BLaER1 (cell line): ENCODE measurements at regions not wholly inside any gene's neighbourhood (a gene's known extent, or its start where the extent isn't known, plus 50 kb on each side); places are given as distances from the start of the nearest gene placed in this dataset.

Experiments
- H3K27ac ChIP-seq: shearing (Covaris generic); formaldehyde crosslinking; 2 replicates; pipeline ENCODE4 v1.8.1; 2022
- H3K27me3 ChIP-seq: shearing (Covaris generic); formaldehyde crosslinking; 2 replicates; pipeline ENCODE4 v1.8.1; 2022
- H3K36me3 ChIP-seq: shearing (Covaris generic); formaldehyde crosslinking; 2 replicates; pipeline ENCODE4 v1.8.1; 2022
- H3K4me1 ChIP-seq: shearing (Covaris generic); formaldehyde crosslinking; 2 replicates; pipeline ENCODE4 v1.8.1; 2022
- H3K4me2 ChIP-seq: shearing (Covaris generic); formaldehyde crosslinking; 2 replicates; pipeline ENCODE4 v1.8.1; 2022
- H3K4me3 ChIP-seq: shearing (Covaris generic); formaldehyde crosslinking; 2 replicates; pipeline ENCODE4 v1.8.1; 2022
- H3K9ac ChIP-seq: shearing (Covaris generic); formaldehyde crosslinking; 2 replicates; pipeline ENCODE4 v1.8.1; 2022
- H3K9me3 ChIP-seq: shearing (Covaris generic); formaldehyde crosslinking; 2 replicates; pipeline ENCODE4 v1.8.1; 2022
- H4K20me1 ChIP-seq: shearing (Covaris generic); formaldehyde crosslinking; 2 replicates; pipeline ENCODE4 v1.8.1; 2022
- Cebpa-rat ChIP-seq: shearing (Covaris generic); IDR thresholded peaks from 2 replicates; pipeline ENCODE4 v1.8.1; 2022

- TF ChIP-seq Cebpa-rat, result no peak
- H3K4me2 ChIP-seq, result no peak overlapping the region
- H4K20me1 ChIP-seq, result no peaks in the 10 kb centered on the region
- H3K9ac ChIP-seq, result no peak overlapping the region
- H3K27ac ChIP-seq, result no peak overlapping the region
- no peaks in the 10 kb centered on the region for H3K4me1 ChIP-seq
- H3K4me3 ChIP-seq, result no peak overlapping the region
- H3K36me3 ChIP-seq, result no peaks in the 10 kb centered on the region
- H3K27me3 ChIP-seq, result no peaks in the 10 kb centered on the region
- no peaks in the 10 kb centered on the region for H3K9me3 ChIP-seq
Measured at GRCh38 chr7:119522698-119523097, 750.3 kb upstream of the KCND2 start.

DNA sequence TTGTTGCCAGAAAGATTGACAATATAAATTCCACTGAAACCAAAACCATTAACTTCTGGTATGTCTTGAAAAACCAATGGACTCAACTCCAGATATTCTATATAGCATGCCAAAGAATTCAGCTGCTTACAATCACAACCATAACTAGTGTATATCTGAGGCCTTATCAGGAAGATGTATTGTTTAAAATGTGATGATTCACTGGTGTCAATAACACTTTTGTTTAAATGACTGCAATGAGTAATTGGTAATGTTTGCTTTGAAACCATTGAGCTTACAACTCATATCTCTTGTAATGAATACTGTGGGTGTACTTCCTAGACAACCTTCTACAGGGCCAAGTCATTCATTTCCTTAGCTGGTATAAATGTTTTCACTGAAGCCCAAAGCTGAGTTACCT lies 727.9 kb upstream of the KCND2 start:
- no peak overlapping the region for H3K9ac ChIP-seq
- no peak overlapping the region for H3K27ac ChIP-seq
- no peaks in the 10 kb centered on the region for H3K36me3 ChIP-seq
- no peaks in the 10 kb centered on the region for H3K4me1 ChIP-seq
- TF ChIP-seq Cebpa-rat, result no peak
- no peaks in the 10 kb centered on the region for H3K27me3 ChIP-seq
- no peaks in the 10 kb centered on the region for H3K9me3 ChIP-seq
- no peak overlapping the region for H3K4me2 ChIP-seq
- H4K20me1 ChIP-seq, result no peaks in the 10 kb centered on the region
- H3K4me3 ChIP-seq, result no peak overlapping the region

GRCh38 chr7:119555788-119556187 lies 717.2 kb upstream of the KCND2 start:
- Histone ChIP-seq H3K27ac (no peak overlapping the region), H3K4me1 (no peaks in the 10 kb centered on the region), H3K9me3 (no peaks in the 10 kb centered on the region), H3K27me3 (no peaks in the 10 kb centered on the region), H3K36me3 (no peaks in the 10 kb centered on the region), H4K20me1 (no peaks in the 10 kb centered on the region), H3K4me3 (no peak overlapping the region), H3K9ac (no peak overlapping the region), H3K4me2 (no peak overlapping the region)
- TF ChIP-seq Cebpa-rat, result no peak

DNA sequence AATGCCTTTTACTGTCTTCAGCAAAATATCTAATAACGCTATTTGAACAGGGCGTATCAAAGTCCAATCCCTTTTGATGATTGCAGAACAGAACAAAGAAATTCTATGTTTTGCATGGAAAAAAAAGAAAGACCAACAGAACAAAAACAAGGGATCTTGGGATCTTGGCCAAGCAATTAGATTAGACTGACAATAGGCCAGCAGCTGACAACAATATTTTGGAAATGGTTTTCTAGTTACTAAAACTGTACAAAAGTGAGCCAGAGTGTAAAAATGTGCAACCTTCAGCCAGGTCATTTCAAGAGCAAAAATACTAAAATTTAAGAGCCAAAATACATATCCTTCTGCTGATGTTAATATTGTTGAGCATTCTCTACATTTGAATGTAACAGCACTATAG lies 716.5 kb upstream of the KCND2 start:
- Histone ChIP-seq H3K4me3 (no peak overlapping the region), H4K20me1 (no peaks in the 10 kb centered on the region), H3K27me3 (no peaks in the 10 kb centered on the region), H3K9ac (no peak overlapping the region), H3K36me3 (no peaks in the 10 kb centered on the region), H3K4me2 (no peak overlapping the region), H3K9me3 (no peaks in the 10 kb centered on the region), H3K4me1 (no peaks in the 10 kb centered on the region), H3K27ac (no peak overlapping the region)
- no peak for TF ChIP-seq Cebpa-rat

GRCh38 chr7:119561751-119562150 lies 711.2 kb upstream of the KCND2 start:
- H3K27me3 ChIP-seq, result no peaks in the 10 kb centered on the region
- H3K9ac ChIP-seq, result no peak overlapping the region
- H3K4me2 ChIP-seq, result no peak overlapping the region
- H3K4me3 ChIP-seq, result no peak overlapping the region
- H3K9me3 ChIP-seq, result no peaks in the 10 kb centered on the region
- no peaks in the 10 kb centered on the region for H4K20me1 ChIP-seq
- H3K27ac ChIP-seq, result no peak overlapping the region
- TF ChIP-seq Cebpa-rat, result no peak
- no peaks in the 10 kb centered on the region for H3K36me3 ChIP-seq
- no peaks in the 10 kb centered on the region for H3K4me1 ChIP-seq

DNA sequence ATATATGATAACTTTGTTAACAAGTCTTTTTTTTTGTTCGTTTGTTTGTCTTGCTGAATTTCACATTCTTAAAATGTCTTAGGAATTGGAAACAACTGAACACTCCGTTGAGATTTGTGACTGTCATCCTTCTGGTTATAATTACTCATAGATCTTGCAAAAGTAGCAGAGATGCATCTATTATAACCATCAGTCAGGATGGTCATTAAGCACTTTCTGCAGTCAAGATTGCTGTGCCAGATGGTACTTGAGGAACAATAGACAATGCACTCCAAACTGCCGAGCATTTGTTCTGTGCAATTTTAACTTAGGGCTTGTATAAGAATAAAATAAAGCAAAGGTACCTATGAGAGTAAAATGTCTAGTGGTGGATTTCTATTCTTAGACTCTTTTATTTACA lies 710.1 kb upstream of the KCND2 start:
- no peak overlapping the region for H3K27ac ChIP-seq
- H3K36me3 ChIP-seq, result no peaks in the 10 kb centered on the region
- H3K9ac ChIP-seq, result no peak overlapping the region
- TF ChIP-seq Cebpa-rat, result no peak
- no peaks in the 10 kb centered on the region for H3K27me3 ChIP-seq
- no peaks in the 10 kb centered on the region for H3K4me1 ChIP-seq
- no peaks in the 10 kb centered on the region for H4K20me1 ChIP-seq
- H3K9me3 ChIP-seq, result no peaks in the 10 kb centered on the region
- no peak overlapping the region for H3K4me2 ChIP-seq
- no peak overlapping the region for H3K4me3 ChIP-seq

DNA sequence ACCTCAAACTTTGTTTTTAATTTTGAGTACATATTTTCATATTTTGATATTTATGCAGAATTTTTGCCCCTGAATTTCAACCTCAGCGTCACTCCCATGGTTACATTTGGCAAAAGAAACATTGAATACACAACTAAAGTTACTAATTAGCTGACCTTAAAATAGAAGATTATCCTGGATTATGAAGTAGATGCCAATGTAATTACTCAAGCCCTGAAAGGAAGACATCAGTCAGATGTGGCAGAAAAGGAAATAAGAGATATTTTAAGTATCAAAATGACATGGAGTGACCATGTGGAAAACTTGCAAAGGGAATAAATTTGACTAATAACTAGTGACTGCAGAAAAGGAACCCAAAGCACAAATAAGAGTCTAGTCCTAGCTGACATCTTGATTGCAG lies 701.3 kb upstream of the KCND2 start:
- no peaks in the 10 kb centered on the region for H3K27me3 ChIP-seq
- TF ChIP-seq Cebpa-rat, result no peak
- no peaks in the 10 kb centered on the region for H3K4me1 ChIP-seq
- H3K9me3 ChIP-seq, result peaks cover 11% of the 10 kb centered on the region; the same call in 1 of the 2 replicates
- no peak overlapping the region for H3K4me2 ChIP-seq
- H4K20me1 ChIP-seq, result no peaks in the 10 kb centered on the region
- no peaks in the 10 kb centered on the region for H3K36me3 ChIP-seq
- no peak overlapping the region for H3K27ac ChIP-seq
- H3K4me3 ChIP-seq, result no peak overlapping the region
- no peak overlapping the region for H3K9ac ChIP-seq

DNA sequence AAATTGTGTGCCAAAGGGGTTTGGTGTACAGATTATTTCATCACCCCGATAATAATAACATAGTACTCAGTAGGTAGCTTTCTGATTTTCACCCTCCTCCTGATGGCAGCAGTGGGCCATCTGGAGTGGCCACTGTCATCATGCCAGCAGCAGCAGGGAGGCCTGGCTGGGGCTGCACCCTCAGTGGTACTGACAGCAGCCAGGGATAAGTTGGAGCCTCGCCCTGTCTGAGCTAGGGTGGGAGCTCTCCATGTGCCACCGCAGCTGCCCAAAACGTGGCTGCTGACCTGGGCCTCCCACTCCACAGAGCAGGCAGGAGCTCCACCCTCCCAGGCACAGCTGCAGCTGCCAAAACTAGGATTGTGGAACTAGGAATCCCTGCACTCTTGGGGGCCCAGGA lies 700.8 kb upstream of the KCND2 start:
- H3K4me3 ChIP-seq, result no peak overlapping the region
- H3K27me3 ChIP-seq, result no peaks in the 10 kb centered on the region
- TF ChIP-seq Cebpa-rat, result no peak
- H3K4me2 ChIP-seq, result no peak overlapping the region
- peaks cover 11% of the 10 kb centered on the region; the same call in 1 of the 2 replicates for H3K9me3 ChIP-seq
- H3K4me1 ChIP-seq, result no peaks in the 10 kb centered on the region
- no peak overlapping the region for H3K9ac ChIP-seq
- H3K27ac ChIP-seq, result no peak overlapping the region
- H3K36me3 ChIP-seq, result no peaks in the 10 kb centered on the region
- no peaks in the 10 kb centered on the region for H4K20me1 ChIP-seq

DNA sequence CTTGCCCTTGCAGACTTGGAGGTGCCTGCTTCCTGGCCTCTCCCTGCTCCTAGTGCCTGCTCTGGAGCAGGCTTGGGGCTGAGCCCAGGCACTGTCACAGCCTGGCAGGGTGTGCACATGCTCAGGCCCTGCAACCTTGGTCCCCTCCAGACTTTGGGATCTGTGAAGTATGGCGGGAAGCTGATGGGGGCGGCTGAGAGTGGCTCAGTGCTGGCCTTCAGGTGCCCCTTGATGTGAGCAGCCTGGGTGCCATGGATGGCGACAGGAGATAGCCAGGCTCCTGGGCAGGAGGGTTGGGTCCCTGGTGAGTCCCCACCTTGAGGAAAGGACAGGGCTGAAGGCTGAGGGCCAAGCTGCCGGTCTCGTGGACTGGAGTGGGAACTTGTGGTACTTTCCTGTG lies 700.4 kb upstream of the KCND2 start:
- TF ChIP-seq Cebpa-rat, result no peak
- no peaks in the 10 kb centered on the region for H3K4me1 ChIP-seq
- no peak overlapping the region for H3K9ac ChIP-seq
- H3K4me2 ChIP-seq, result no peak overlapping the region
- no peaks in the 10 kb centered on the region for H3K36me3 ChIP-seq
- H3K9me3 ChIP-seq, result peaks cover 11% of the 10 kb centered on the region; the same call in 1 of the 2 replicates
- H3K4me3 ChIP-seq, result no peak overlapping the region
- H4K20me1 ChIP-seq, result no peaks in the 10 kb centered on the region
- no peak overlapping the region for H3K27ac ChIP-seq
- no peaks in the 10 kb centered on the region for H3K27me3 ChIP-seq

DNA sequence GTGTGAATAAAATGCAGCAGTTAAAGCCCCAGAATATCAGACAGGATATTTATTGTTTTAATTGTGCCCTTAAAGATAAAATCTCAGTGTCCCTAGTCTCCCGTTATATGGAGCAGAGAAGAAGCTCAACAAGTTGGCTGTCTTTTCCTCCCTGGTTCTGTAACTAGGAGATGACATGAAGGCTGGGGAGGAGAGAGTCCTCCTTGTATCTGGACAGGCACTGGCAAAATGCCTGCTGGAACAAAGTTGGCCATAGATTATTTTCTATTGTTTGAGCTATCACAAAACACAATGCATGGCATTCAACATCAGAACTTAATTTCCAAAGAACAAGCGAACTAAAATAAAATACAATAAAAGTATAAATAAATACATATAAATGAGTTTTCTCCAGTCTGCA lies 694.9 kb upstream of the KCND2 start:
- no peak overlapping the region for H3K4me2 ChIP-seq
- no peaks in the 10 kb centered on the region for H3K36me3 ChIP-seq
- H3K4me1 ChIP-seq, result no peaks in the 10 kb centered on the region
- no peak overlapping the region for H3K27ac ChIP-seq
- no peaks in the 10 kb centered on the region for H4K20me1 ChIP-seq
- no peak overlapping the region for H3K9ac ChIP-seq
- peaks cover 5% of the 10 kb centered on the region; the same call in 1 of the 2 replicates for H3K9me3 ChIP-seq
- no peaks in the 10 kb centered on the region for H3K27me3 ChIP-seq
- H3K4me3 ChIP-seq, result no peak overlapping the region
- TF ChIP-seq Cebpa-rat, result no peak

- no peak overlapping the region for H3K4me3 ChIP-seq
- H3K4me2 ChIP-seq, result no peak overlapping the region
- no peaks in the 10 kb centered on the region for H3K36me3 ChIP-seq
- H4K20me1 ChIP-seq, result no peaks in the 10 kb centered on the region
- no peaks in the 10 kb centered on the region for H3K9me3 ChIP-seq
- no peak for TF ChIP-seq Cebpa-rat
- no peak overlapping the region for H3K27ac ChIP-seq
- no peak overlapping the region for H3K9ac ChIP-seq
- peaks cover 8% of the 10 kb centered on the region; the same call in 1 of the 2 replicates for H3K4me1 ChIP-seq
- H3K27me3 ChIP-seq, result no peaks in the 10 kb centered on the region
Measured at GRCh38 chr7:119594956-119595355, 678.0 kb upstream of the KCND2 start.
